ENCODE measurements at regions not wholly inside any gene's neighbourhood (a gene's known extent, or its start where the extent isn't known, plus 50 kb on each side); places are given as distances from the start of the nearest gene placed in this dataset.

DNA sequence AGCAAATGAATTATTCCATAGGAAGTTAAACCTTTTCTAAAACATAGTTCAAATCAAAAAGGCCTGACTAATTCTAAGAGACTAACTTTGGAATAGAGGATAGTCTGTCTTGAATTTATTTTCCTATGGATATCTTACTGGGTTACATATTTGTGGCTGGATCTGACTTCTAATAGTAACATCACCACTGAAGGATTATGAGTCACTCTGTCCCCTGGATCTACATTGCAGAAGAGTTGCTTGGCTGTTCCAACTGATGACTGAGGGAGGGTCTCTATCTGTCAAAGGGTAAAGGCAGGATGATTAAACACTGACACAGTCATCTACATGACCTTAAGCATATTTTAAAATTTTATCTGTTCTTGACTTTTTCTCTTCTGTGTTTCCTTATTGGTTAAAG lies 119.6 kb upstream of the FST start:
- TF ChIP-seq, protein P1, sequence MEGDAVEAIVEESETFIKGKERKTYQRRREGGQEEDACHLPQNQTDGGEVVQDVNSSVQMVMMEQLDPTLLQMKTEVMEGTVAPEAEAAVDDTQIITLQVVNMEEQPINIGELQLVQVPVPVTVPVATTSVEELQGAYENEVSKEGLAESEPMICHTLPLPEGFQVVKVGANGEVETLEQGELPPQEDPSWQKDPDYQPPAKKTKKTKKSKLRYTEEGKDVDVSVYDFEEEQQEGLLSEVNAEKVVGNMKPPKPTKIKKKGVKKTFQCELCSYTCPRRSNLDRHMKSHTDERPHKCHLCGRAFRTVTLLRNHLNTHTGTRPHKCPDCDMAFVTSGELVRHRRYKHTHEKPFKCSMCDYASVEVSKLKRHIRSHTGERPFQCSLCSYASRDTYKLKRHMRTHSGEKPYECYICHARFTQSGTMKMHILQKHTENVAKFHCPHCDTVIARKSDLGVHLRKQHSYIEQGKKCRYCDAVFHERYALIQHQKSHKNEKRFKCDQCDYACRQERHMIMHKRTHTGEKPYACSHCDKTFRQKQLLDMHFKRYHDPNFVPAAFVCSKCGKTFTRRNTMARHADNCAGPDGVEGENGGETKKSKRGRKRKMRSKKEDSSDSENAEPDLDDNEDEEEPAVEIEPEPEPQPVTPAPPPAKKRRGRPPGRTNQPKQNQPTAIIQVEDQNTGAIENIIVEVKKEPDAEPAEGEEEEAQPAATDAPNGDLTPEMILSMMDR (conservative IDR thresholded peaks at IDR 0.05; ENCODE audit: low read length) = no peak
- TF ChIP-seq EZH2phosphoT487 (IDR thresholded peaks at IDR 0.05; ENCODE audit: borderline replicate concordance, low read depth, low read length) = no peak

Measured in OCI-LY7 (cell line).